Esophagus muscularis mucosa (tissue), 4 donors: ENCODE measurements at regions not wholly inside any gene's neighbourhood (a gene's known extent, or its start where the extent isn't known, plus 50 kb on each side); places are given as distances from the start of the nearest gene placed in this dataset.

Experiments used
- CTCF ChIP-seq, 3 experiments: fragments of 200-600 bp in 2 of 3; fragments of 450-650 bp in 1 of 3; sonication (generic) in 2 of 3; IDR thresholded peaks; one replicate each; pipeline ENCODE4 v1.5.1; 2017 to 2019; ENCODE audit warnings: antibody characterized with exemption in 3 of 3, mild to moderate bottlenecking in 2 of 3, moderate library complexity in 1 of 3
- EP300 ChIP-seq: sonication (generic); formaldehyde crosslinking; IDR thresholded peaks from one replicate; pipeline ENCODE4 v1.6.1; 2017; ENCODE audit warnings: antibody characterized with exemption
- POLR2A ChIP-seq: fragments of 450-650 bp; IDR thresholded peaks from one replicate; pipeline ENCODE4 v1.6.1; 2017; ENCODE audit warnings: antibody characterized with exemption, moderate library complexity, mild to moderate bottlenecking, low read depth
- POLR2AphosphoS5 ChIP-seq, 2 donors: sonication (generic); formaldehyde crosslinking; IDR thresholded peaks; one replicate each; pipeline ENCODE4 v1.6.1; 2017; ENCODE audit warnings: antibody characterized with exemption in 2 of 2

GRCh38 chr1:195958131-195958530, 650.1 kb downstream of the KCNT2 start:
- TF ChIP-seq CTCF (IDR thresholded peaks at IDR 0.05): no peak
- no peak for TF ChIP-seq POLR2A
- no peak for TF ChIP-seq POLR2AphosphoS5 (IDR thresholded peaks at IDR 0.05)
- no peak for TF ChIP-seq EP300
